ACC112 (cell line): ENCODE measurements at regions not wholly inside any gene's neighbourhood (a gene's known extent, or its start where the extent isn't known, plus 50 kb on each side); places are given as distances from the start of the nearest gene placed in this dataset.

Experiments used
- H2AFZ ChIP-seq: fragments of 200-600 bp; sonication (generic); one replicate; pipeline ENCODE4 v1.6.0; 2017; ENCODE audit warnings: antibody characterized with exemption, low read length; ENCODE audit not compliant: unreplicated experiment
- H3K27ac ChIP-seq: fragments of 200-600 bp; sonication (generic); 2 replicates; pipeline ENCODE4 v1.5.1; 2014; ENCODE audit warnings: low read depth, mild to moderate bottlenecking, antibody characterized with exemption, low read length, moderate library complexity
- H3K27me3 ChIP-seq: fragments of 200-600 bp; sonication (generic); 2 replicates; pipeline ENCODE4 v1.6.1; 2014; ENCODE audit warnings: mild to moderate bottlenecking, antibody characterized with exemption, low read length, moderate library complexity, mixed read lengths; ENCODE audit not compliant: insufficient read depth
- H3K36me3 ChIP-seq: fragments of 200-600 bp; sonication (generic); 2 replicates; pipeline ENCODE4 v1.6.1; 2016; ENCODE audit warnings: mild to moderate bottlenecking, antibody characterized with exemption, low read length, moderate library complexity, mixed read lengths; ENCODE audit not compliant: insufficient read depth
- H3K4me1 ChIP-seq: fragments of 200-600 bp; sonication (generic); one replicate; pipeline ENCODE4 v1.6.1; 2016; ENCODE audit warnings: low read length, mixed read lengths; ENCODE audit not compliant: insufficient read depth, unreplicated experiment, control insufficient read depth
- H3K4me3 ChIP-seq: fragments of 200-600 bp; sonication (generic); 2 replicates; pipeline ENCODE4 v1.5.1; 2014; ENCODE audit warnings: mild to moderate bottlenecking, low read depth, low read length
- H3K79me2 ChIP-seq: fragments of 200-600 bp; sonication (generic); one replicate; pipeline ENCODE4 v1.6.0; 2016; ENCODE audit warnings: low read length; ENCODE audit not compliant: control insufficient read depth, unreplicated experiment, insufficient read depth

DNA sequence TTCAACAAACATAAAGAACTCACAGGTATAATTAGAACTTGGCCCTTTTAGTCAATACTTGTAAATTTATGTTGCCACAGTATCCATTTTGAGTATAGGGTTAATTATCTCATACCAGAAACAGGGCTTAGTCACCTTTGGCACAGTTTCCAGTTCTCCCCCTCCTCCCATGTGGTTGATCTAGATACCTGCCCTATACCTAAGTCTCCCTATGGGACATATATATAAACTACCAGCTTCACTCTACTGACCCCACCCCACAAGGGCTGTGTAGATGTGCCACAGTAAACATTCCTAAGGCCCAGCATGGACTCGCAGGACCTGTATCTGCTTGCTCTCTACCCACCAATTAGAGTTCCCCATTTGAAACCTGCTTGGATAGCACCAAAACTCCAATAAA, 371.7 kb upstream of the RND3 start:
- H3K27ac ChIP-seq: no peak overlapping the region
- H3K27me3 ChIP-seq: no peaks in the 10 kb centered on the region
- peaks cover 4% of the 10 kb centered on the region for H3K4me1 ChIP-seq
- no peaks in the 10 kb centered on the region for H3K79me2 ChIP-seq
- H2AFZ ChIP-seq: no peak overlapping the region
- H3K36me3 ChIP-seq: no peaks in the 10 kb centered on the region
- H3K4me3 ChIP-seq: no peak overlapping the region

DNA sequence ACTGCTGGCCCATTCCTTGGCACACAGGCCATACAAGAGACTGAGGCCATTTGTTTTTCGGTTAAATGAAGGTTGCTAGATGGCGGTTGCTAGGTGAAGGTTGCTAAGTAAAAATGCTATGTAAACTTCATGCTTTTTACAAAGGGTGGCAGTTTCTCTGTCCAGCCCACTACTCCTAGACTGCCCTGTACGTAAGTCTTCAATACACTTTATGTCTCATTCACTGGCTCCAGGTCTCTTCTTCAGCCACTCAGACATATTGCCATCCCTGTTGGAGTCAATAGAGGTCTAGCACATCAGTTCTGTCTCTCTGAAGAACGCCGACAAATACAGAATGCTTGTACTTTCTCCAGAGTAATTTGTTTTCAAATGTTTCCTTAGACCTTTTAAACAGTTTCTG, 370.9 kb upstream of the RND3 start:
- Histone ChIP-seq H3K36me3 (no peaks in the 10 kb centered on the region), H2AFZ (no peak overlapping the region), H3K4me3 (no peak overlapping the region), H3K79me2 (no peaks in the 10 kb centered on the region), H3K27me3 (no peaks in the 10 kb centered on the region), H3K27ac (no peak overlapping the region), H3K4me1 (peaks cover 4% of the 10 kb centered on the region)

DNA sequence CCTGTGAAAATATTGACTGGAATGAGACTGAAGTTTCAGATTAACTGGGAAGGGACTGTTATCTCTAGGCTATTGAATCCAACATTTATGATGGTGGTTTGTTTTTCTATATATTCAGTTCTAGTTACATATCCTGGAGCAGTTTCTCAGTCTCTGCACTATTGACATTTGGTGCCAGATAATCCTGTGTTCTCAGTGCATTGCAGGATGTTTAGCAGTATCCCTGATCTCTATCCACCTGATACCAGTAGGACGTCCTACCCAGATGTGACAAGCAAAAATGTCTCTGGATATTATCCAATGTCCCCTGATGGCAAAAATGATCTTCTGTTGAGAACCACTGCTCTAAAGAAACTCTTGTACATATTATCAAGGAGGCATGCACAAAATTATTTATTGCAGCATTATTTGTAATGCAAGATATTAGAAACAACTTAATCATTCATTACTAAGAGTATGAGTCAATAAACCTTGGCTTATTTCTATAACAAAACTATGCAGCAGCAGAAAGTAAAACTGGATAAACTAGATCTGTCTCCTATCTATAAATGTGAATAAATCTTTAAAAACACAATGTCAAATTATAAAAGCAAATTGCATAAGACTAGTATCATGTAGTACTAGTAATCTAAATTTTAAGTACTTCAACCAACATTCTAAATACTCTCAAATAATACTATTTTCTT, 369.3 kb upstream of the RND3 start:
- H3K79me2 ChIP-seq: no peaks in the 10 kb centered on the region
- H3K4me1 ChIP-seq: peaks cover 4% of the 10 kb centered on the region
- no peak overlapping the region for H2AFZ ChIP-seq
- no peak overlapping the region for H3K27ac ChIP-seq
- no peaks in the 10 kb centered on the region for H3K27me3 ChIP-seq
- no peak overlapping the region for H3K4me3 ChIP-seq
- no peaks in the 10 kb centered on the region for H3K36me3 ChIP-seq

DNA sequence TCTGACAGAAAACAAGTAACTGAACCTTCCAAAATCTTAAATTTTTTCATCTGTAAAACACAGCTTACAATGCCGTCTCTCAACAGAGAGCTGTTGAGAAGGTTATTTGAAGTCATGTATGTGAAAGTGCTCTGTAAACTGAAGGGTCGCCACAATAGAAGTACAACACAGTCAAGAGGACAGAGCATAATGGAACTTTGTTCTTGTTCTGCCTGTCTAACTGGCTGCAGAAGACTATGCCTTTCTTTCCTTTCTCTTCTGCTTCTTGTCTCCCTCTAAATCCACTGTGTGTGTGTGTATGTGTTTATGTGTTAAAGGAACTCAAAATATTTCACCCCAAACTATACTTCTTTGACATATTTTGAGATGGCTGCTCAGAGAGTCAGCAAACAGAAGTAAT, 365.8 kb upstream of the RND3 start:
- H3K79me2 ChIP-seq: no peaks in the 10 kb centered on the region
- no peaks in the 10 kb centered on the region for H3K36me3 ChIP-seq
- no peak overlapping the region for H2AFZ ChIP-seq
- no peaks in the 10 kb centered on the region for H3K27me3 ChIP-seq
- H3K4me3 ChIP-seq: no peak overlapping the region
- H3K27ac ChIP-seq: no peak overlapping the region
- peaks cover 4% of the 10 kb centered on the region for H3K4me1 ChIP-seq

DNA sequence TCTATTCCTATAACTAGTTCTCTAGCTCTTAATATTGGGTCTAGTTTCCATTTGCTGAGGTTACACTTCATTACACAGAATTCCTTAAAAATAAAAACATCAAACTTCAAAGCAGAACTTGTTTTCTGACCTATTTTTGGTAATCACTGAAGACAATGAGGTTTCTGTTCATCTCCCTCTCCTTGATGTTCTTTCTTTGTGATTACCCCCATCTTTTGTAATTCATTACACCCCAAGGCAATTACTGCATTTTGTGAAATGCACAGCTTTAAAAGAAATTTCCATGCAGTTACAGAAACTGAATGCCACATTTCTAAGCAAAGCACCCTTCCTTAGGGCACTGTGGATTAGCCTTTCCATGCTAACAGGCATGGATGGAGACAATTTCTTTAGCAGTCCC, 363.2 kb upstream of the RND3 start:
- Histone ChIP-seq H3K27ac (no peak overlapping the region), H3K27me3 (no peaks in the 10 kb centered on the region), H3K4me1 (no peaks in the 10 kb centered on the region), H3K4me3 (no peak overlapping the region), H3K36me3 (no peaks in the 10 kb centered on the region), H3K79me2 (no peaks in the 10 kb centered on the region), H2AFZ (no peak overlapping the region)

DNA sequence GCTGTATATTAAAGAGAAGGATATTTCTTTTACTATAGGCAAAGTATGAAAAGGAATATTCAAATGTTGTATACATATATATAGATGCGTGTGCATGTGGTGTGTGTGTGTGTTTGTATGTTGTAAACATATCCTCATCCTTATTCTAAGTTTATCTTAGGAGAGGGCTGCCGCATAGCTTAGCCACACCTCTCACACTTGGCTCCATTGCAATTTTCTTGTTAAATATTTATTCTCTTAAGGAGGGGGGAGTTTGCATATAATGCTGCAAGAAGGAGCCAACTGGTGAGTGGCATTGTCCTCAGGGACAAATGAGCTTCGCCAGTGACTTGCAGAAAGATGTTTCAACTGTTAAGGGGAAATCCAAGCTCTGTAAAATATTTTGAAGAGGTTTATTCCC, 360.1 kb upstream of the RND3 start:
- no peaks in the 10 kb centered on the region for H3K36me3 ChIP-seq
- H2AFZ ChIP-seq: no peak overlapping the region
- no peak overlapping the region for H3K27ac ChIP-seq
- H3K79me2 ChIP-seq: no peaks in the 10 kb centered on the region
- no peak overlapping the region for H3K4me3 ChIP-seq
- H3K4me1 ChIP-seq: no peaks in the 10 kb centered on the region
- no peaks in the 10 kb centered on the region for H3K27me3 ChIP-seq

DNA sequence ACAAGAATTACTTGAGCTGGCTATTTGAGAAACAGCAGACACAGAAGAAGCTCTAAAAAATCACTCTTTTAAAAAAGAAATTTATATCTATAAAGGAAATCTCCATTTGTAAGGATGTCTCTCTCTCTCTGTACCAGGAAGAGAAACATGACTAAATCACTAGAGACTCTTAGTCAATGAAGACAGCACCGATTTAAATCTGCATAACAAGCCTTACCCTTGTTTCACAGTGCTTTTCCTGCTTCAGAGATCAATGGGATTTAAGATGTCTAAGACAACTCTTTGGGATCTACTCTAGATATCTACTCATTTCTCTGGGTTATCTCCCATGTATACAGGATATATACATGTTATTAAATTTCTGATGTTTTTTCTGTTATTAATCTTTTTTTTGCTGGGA, 359.2 kb upstream of the RND3 start:
- H3K27ac ChIP-seq: no peak overlapping the region
- no peaks in the 10 kb centered on the region for H3K36me3 ChIP-seq
- no peaks in the 10 kb centered on the region for H3K79me2 ChIP-seq
- no peaks in the 10 kb centered on the region for H3K27me3 ChIP-seq
- H3K4me1 ChIP-seq: no peaks in the 10 kb centered on the region
- H2AFZ ChIP-seq: no peak overlapping the region
- no peak overlapping the region for H3K4me3 ChIP-seq

DNA sequence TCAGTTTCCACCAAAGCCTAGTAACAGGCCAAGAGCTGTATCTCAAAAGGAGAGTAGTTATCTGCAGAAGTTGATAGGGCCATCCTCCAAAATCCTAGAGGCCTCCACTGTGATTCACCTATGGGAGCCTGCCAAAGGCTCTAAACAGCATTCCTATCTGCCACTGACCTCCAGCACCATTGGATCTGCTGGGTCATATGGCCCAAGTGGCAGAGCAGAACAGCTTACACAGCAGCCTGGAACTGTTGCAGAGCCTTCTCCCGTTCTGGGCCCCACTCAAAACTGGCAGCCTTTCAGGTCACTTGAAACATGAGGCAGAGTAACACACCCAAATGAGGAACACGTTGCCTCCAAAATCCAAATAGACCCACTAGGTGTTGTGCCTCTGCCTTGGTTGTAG, 345.2 kb upstream of the RND3 start:
- Histone ChIP-seq H3K27ac (no peak overlapping the region), H3K79me2 (no peaks in the 10 kb centered on the region), H3K4me1 (no peaks in the 10 kb centered on the region), H3K27me3 (no peaks in the 10 kb centered on the region), H3K36me3 (no peaks in the 10 kb centered on the region), H3K4me3 (no peak overlapping the region), H2AFZ (no peak overlapping the region)

DNA sequence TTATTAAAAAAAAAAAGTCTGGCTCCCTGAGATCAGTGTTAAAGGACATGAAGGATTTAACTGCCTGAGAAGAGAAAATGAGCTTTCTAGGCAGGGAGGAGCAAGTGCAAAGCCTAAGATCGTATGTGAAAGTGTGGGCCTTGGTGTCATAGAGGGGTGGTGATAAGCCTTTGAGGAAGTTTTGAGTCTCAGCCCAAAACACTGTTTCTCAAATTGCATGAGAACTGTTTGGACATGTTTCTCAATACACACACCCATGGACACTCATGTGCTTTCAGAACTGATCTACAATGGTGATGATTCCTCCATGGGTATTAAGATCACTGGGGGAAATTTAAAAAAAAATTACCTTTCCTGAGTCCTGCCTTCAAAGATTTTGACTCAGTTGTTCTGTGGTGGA, 336.7 kb upstream of the RND3 start:
- Histone ChIP-seq H3K4me3 (no peak overlapping the region), H3K79me2 (no peaks in the 10 kb centered on the region), H2AFZ (no peak overlapping the region), H3K36me3 (no peaks in the 10 kb centered on the region), H3K27ac (no peak overlapping the region), H3K27me3 (no peaks in the 10 kb centered on the region), H3K4me1 (no peaks in the 10 kb centered on the region)

DNA sequence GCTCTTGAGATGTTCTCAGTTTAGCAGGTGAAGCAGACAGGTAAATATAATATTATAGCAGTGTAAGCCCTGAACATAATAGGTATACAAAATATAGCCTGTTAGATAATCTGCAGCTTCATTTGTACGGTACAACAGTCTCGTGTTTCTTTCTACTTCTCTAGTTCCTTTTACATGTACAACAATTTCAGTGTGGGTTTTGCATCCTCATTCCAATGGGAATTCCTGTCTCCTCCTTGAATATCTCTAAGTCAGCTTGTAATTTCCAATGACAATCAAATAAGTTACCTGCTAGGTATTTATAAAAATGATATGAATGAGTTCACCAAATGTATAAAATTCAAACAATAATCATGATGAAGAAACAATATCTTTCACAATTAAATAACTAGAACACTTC, 330.0 kb upstream of the RND3 start:
- H3K79me2 ChIP-seq: no peaks in the 10 kb centered on the region
- H3K36me3 ChIP-seq: no peaks in the 10 kb centered on the region
- no peaks in the 10 kb centered on the region for H3K4me1 ChIP-seq
- H3K27me3 ChIP-seq: no peaks in the 10 kb centered on the region
- no peak overlapping the region for H3K4me3 ChIP-seq
- H2AFZ ChIP-seq: no peak overlapping the region
- no peak overlapping the region for H3K27ac ChIP-seq

DNA sequence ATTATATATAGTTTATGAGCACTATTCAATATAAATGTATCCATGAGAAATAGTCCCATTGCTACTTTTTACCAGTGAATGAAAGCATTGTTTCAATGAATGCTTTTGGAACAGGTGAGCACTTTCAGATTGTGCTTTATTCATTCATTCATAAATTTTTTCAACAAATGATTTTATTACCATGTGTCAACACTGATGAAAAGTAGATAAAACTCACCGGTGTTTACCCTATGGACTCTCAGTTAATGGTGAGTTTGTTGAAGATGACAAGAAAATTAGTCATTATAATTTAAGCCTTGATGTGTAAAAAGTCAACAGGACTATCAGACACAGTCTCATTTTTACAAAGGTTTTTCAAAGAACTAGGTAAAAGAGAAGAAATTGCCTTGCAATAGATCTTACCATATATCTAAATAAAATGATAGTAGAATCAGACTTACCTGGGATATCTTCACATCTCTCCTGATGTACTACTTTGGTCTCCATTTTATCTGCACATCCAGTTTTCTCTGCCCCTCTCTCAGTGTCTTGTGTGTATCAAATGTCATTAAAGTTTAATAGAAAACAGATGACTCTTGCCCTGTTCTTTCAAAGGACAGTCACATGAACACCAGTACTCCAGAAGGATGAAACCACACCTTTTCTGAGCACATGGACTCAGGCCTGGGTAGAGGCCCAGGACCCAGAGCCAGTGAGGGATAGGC, 325.3 kb upstream of the RND3 start:
- H3K4me3 ChIP-seq: no peak overlapping the region
- H3K4me1 ChIP-seq: no peaks in the 10 kb centered on the region
- no peak overlapping the region for H2AFZ ChIP-seq
- H3K79me2 ChIP-seq: no peaks in the 10 kb centered on the region
- H3K27me3 ChIP-seq: no peaks in the 10 kb centered on the region
- no peak overlapping the region for H3K27ac ChIP-seq
- H3K36me3 ChIP-seq: no peaks in the 10 kb centered on the region
